ENCODE measurements at regions not wholly inside any gene's neighbourhood (a gene's known extent, or its start where the extent isn't known, plus 50 kb on each side); places are given as distances from the start of the nearest gene placed in this dataset.
A peak's percentile ranks its signal among the peaks of the same experiment; 100 is the strongest.

DNA sequence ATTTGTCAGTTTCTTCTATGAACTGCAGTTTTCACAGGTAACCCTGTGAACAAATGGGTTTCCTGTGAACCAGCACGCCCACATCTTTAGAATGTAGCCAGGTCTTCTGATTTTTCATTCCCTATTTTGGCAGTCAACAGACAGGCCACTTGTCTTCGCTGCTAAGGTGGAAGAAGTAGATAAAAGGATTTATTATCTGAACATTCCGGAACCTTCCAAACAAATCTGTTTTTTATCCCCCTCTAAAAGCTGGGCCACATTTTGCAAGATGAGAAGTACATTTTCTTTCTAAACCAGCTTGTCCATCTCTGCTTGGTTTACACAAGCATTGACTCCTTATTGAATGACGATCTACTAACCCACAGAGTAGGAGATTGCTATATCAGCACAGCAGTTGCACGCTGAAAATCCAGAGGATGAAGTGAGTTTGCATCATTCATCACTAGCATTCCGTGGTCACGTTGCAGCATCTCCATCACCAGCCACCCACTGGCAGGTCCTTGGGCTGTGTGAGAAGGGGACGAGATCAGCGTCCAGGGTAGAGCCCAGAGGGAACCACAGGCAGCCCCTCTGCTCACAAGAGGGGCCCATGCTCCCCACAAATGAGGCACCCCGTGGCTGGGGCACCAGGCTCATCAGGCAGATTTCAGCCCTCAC is 83.5 kb downstream of the TOMM20 start:
- H3K36me3 Mint-ChIP-seq = no peaks in the 10 kb centered on the region
- Histone ChIP-seq H3K36me3 (ENCODE audit: control insufficient read depth, insufficient read depth, low read length) (no peaks in the 10 kb centered on the region), H3K4me3 (ENCODE audit: low read length) (no peak overlapping the region), H3K27ac (ENCODE audit: low read length) (no peak overlapping the region), H3K9me3 (ENCODE audit: control insufficient read depth, insufficient read depth, low read length) (no peaks in the 10 kb centered on the region), H3K4me1 (ENCODE audit: control insufficient read depth, insufficient read depth, low read length) (peaks cover 66% of the 10 kb centered on the region), H3K27me3 (ENCODE audit: control insufficient read depth, insufficient read depth, low read length) (no peaks in the 10 kb centered on the region)
- no peaks in the 10 kb centered on the region for H3K9me3 Mint-ChIP-seq
- 82% methylated on average over 8 of the region's 10 CpGs for WGBS (ENCODE audit: insufficient coverage)
- no peaks in the 10 kb centered on the region for H3K27me3 Mint-ChIP-seq (ENCODE audit: low read depth in 2 of 2)
- ATAC-seq (no peak), DNase-seq (no peak)
- peak overlapping the region; percentile 36 for H3K4me3 Mint-ChIP-seq
- intact Hi-C loops (cut with micrococcal nuclease) = loop anchor here (5.0 kb wide), 1 partner anchor 33 kb away; no protein-coding TSS in a partner anchor
- peak overlapping the region; percentile 43 to 53 for H3K27ac Mint-ChIP-seq
- TF ChIP-seq, protein P1, sequence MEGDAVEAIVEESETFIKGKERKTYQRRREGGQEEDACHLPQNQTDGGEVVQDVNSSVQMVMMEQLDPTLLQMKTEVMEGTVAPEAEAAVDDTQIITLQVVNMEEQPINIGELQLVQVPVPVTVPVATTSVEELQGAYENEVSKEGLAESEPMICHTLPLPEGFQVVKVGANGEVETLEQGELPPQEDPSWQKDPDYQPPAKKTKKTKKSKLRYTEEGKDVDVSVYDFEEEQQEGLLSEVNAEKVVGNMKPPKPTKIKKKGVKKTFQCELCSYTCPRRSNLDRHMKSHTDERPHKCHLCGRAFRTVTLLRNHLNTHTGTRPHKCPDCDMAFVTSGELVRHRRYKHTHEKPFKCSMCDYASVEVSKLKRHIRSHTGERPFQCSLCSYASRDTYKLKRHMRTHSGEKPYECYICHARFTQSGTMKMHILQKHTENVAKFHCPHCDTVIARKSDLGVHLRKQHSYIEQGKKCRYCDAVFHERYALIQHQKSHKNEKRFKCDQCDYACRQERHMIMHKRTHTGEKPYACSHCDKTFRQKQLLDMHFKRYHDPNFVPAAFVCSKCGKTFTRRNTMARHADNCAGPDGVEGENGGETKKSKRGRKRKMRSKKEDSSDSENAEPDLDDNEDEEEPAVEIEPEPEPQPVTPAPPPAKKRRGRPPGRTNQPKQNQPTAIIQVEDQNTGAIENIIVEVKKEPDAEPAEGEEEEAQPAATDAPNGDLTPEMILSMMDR (IDR thresholded peaks at IDR 0.05) = no peak
- H3K4me1 Mint-ChIP-seq = peaks cover 40 to 44% of the 10 kb centered on the region in 2 donors

DNA sequence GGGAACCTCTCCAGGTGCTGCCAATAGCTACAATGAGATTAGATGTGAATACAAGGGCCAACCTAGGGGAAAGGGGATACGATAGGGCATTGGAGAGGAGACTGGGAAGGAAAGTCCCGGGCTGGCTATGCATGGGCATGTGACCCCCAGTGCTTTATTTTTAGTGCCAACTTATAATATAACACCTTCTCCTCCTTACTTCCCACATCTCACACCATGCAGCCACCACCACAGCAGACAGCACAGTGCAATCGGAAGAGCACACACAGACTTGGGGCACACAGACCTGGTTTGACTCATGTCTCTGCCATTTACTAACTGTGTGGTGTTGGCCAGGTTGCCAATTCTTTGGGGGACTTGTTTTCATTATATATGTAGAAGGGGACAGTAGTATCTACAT is 85.4 kb downstream of the TOMM20 start:
- peak; percentile 27 to 50 for DNase-seq
- H3K4me1 Mint-ChIP-seq = peaks cover 40 to 44% of the 10 kb centered on the region in 2 donors
- H3K9me3 ChIP-seq (ENCODE audit: control insufficient read depth, insufficient read depth, low read length) = no peaks in the 10 kb centered on the region
- H3K4me3 Mint-ChIP-seq = peak overlapping the region; percentile 79
- intact Hi-C loops (cut with micrococcal nuclease) = no loop called here
- H3K27me3 ChIP-seq (ENCODE audit: control insufficient read depth, insufficient read depth, low read length) = no peaks in the 10 kb centered on the region
- H3K9me3 Mint-ChIP-seq = peaks cover 2 to 5% of the 10 kb centered on the region in 2 donors
- peak; percentile 84 to 90 (median 88) for ATAC-seq
- peaks cover 62% of the 10 kb centered on the region for H3K4me1 ChIP-seq (ENCODE audit: control insufficient read depth, insufficient read depth, low read length)
- H3K27me3 Mint-ChIP-seq (ENCODE audit: low read depth in 2 of 2) = no peaks in the 10 kb centered on the region
- no peak overlapping the region for H3K4me3 ChIP-seq (ENCODE audit: low read length)
- H3K27ac Mint-ChIP-seq = peak overlapping the region; percentile 65 to 71
- 17% methylated on average over 3 of the region's 3 CpGs for WGBS (ENCODE audit: insufficient coverage)
- no peaks in the 10 kb centered on the region for H3K36me3 ChIP-seq (ENCODE audit: control insufficient read depth, insufficient read depth, low read length)
- TF ChIP-seq, protein P1 (IDR thresholded peaks at IDR 0.05) = no peak
- no peak overlapping the region for H3K27ac ChIP-seq (ENCODE audit: low read length)
- H3K36me3 Mint-ChIP-seq = peaks cover 14% of the 10 kb centered on the region

GRCh38 chr1:235038701-235039100 is 89.9 kb downstream of the TOMM20 start:
- no peak overlapping the region for H3K27ac ChIP-seq (ENCODE audit: low read length)
- peaks cover 17% of the 10 kb centered on the region for H3K4me1 ChIP-seq (ENCODE audit: control insufficient read depth, insufficient read depth, low read length)
- no peaks in the 10 kb centered on the region for H3K27me3 Mint-ChIP-seq (ENCODE audit: low read depth in 2 of 2)
- H3K9me3 ChIP-seq (ENCODE audit: control insufficient read depth, insufficient read depth, low read length) = no peaks in the 10 kb centered on the region
- no peak overlapping the region for H3K4me3 ChIP-seq (ENCODE audit: low read length)
- TF ChIP-seq, protein P1 (IDR thresholded peaks at IDR 0.05) = no peak
- no peak overlapping the region for H3K27ac Mint-ChIP-seq
- peaks cover 20 to 22% of the 10 kb centered on the region in 2 donors for H3K4me1 Mint-ChIP-seq
- intact Hi-C loops (cut with micrococcal nuclease) = no loop called here
- H3K36me3 ChIP-seq (ENCODE audit: control insufficient read depth, insufficient read depth, low read length) = no peaks in the 10 kb centered on the region
- H3K4me3 Mint-ChIP-seq = no peak overlapping the region
- DNase-seq (no peak), ATAC-seq (no peak)
- no CpG with 5 or more reads among the region's 2 CpGs for WGBS (ENCODE audit: insufficient coverage)
- no peaks in the 10 kb centered on the region for H3K27me3 ChIP-seq (ENCODE audit: control insufficient read depth, insufficient read depth, low read length)
- H3K36me3 Mint-ChIP-seq = peaks cover 20% of the 10 kb centered on the region
- H3K9me3 Mint-ChIP-seq = peaks cover 4 to 9% of the 10 kb centered on the region in 2 donors

- no peak overlapping the region for H3K4me3 ChIP-seq (ENCODE audit: low read length)
- H3K4me3 Mint-ChIP-seq = no peak overlapping the region
- H3K9me3 Mint-ChIP-seq = peaks cover 4 to 9% of the 10 kb centered on the region in 2 donors
- no peaks in the 10 kb centered on the region for H3K36me3 ChIP-seq (ENCODE audit: control insufficient read depth, insufficient read depth, low read length)
- H3K27me3 ChIP-seq (ENCODE audit: control insufficient read depth, insufficient read depth, low read length) = no peaks in the 10 kb centered on the region
- H3K27me3 Mint-ChIP-seq (ENCODE audit: low read depth in 2 of 2) = no peaks in the 10 kb centered on the region
- peaks cover 14 to 15% of the 10 kb centered on the region in 2 donors for H3K4me1 Mint-ChIP-seq
- ATAC-seq = no peak
- 100% methylated on average over 2 of the region's 2 CpGs for WGBS (ENCODE audit: insufficient coverage)
- H3K27ac Mint-ChIP-seq = no peak overlapping the region
- no peak overlapping the region for H3K27ac ChIP-seq (ENCODE audit: low read length)
- no peak for DNase-seq
- TF ChIP-seq, protein P1 (IDR thresholded peaks at IDR 0.05) = no peak
- intact Hi-C loops (cut with micrococcal nuclease) = no loop called here
- H3K9me3 ChIP-seq (ENCODE audit: control insufficient read depth, insufficient read depth, low read length) = no peaks in the 10 kb centered on the region
- H3K4me1 ChIP-seq (ENCODE audit: control insufficient read depth, insufficient read depth, low read length) = peaks cover 20% of the 10 kb centered on the region
- peaks cover 20% of the 10 kb centered on the region for H3K36me3 Mint-ChIP-seq
Observed at GRCh38 chr1:235035928-235036327, 92.7 kb downstream of the TOMM20 start.
